IPS-NIHi7 (cell line): ENCODE measurements at regions not wholly inside any gene's neighbourhood (a gene's known extent, or its start where the extent isn't known, plus 50 kb on each side); places are given as distances from the start of the nearest gene placed in this dataset.
"Not testable (repeated sequence)": the region's sequence is repeated elsewhere in the genome, so short reads cannot be mapped to it uniquely, and the experiment has no call there.

Experiments used
- DNase-seq: peaks from one replicate; pipeline ENCODE4 v3.0.0; 2012; ENCODE audit warnings: mixed read lengths; ENCODE audit errors: extremely low spot score

DNA sequence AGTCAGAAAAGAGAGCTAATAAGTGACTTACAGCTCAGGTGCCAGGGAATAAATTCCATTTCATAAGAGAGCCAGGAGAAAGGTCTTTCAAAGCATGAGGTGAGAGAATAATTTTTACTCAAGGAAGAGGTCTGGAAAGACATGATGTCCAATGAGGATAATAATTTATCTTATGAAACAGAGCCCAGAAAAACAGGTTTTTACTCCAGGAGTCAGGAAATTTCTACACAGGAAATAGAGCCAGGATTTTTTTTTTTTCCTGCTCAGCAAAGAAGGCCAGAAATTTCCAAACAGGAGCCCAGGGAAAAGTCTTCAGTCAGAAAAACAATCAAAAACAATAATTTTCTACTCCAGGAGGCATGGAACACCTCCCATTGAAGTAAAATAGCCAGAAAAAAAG is 1185.7 kb upstream of the TSPY4 start:
- DNase-seq: no peak

DNA sequence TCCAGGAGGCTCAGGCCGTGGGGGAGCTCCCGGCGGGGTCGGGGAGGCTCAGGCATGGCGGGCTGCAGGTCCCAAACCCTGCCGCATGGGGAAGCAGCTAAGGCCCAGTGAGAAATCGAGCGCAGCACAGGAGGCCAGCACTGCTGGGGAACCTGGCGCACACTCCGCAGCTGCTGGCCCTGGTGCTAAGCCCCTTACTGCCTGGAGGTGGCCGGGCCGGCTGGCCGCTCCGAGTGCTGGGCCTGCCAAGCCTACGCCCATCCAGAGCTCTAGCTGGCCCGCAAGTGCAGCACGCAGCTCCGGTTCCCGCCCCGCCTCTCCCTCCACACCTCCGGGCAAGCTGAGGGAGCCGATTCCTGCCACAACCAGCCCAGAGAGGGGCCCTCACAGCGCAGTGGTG is 1208.7 kb upstream of the TSPY4 start:
- DNase-seq: no peak

DNA sequence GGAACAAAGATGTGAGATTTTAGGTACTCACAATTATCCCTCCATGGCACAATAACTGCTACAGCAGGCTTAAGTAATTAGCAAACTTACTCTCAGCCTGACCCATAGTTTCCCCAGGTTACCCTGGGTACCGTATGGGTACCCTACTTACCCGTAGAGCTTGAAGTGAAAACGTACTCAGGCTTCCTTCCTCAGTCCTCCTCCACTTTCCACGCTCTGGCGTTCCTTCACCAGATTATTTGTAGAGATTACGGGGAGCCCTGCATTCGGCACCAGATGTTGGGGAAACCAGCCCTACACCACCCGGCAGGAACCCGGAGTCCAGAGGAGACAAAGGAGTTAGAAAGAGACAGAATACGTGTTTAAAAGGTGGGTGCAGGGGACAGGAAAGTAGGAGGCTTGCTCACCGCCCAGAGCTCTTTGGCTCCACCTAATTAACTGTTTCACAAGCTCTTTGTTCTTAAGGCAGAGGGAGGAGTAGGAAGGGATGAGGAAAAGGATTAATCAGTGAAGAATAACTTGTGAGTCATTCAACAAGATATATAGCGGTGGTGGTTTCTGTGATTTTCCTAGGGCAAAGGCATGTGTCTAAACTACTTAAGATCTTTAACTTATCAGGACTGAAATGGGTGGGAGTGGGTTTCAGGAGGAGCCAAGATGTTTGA is 1211.2 kb upstream of the TSPY4 start:
- DNase-seq: no peak

DNA sequence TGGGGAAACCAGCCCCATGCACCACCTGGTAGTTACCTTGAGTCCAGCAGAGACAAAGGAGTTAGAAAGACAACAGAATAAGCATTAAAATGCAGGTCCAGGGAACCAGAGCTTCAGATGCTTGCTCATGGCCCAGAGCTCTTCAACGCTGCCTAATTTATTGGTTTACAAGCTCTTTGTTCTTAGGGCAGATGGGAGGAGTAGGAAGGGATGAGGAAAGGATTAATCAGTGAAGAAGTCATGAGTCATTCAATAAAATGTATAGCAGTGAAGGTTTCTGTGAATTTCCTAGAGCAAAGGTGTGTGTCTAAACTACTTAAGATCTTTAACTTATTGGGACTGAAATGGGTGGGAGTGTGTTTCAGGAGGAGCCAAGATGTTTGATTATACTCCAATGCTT is 1210.3 kb upstream of the AMELY start:
- no peak for DNase-seq

DNA sequence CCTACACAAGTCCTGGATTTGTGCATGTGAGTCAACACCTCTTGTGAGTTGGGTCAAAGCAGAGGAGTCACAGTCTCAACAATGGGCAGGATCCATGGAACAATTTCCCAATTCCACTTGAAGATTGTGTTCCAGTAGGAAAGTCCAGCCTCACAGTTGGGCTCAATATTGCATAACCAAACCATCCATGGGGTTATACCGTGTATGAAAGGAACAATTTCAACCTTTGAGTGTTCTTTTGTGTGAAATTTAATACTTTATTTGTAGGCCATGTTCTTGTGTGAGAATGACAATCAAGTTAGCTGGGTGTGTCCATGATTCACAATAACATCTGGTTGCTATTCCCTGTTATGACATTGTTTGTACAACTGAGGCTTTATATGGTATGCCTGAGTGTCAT is 1182.9 kb upstream of the AMELY start:
- no peak for DNase-seq

DNA sequence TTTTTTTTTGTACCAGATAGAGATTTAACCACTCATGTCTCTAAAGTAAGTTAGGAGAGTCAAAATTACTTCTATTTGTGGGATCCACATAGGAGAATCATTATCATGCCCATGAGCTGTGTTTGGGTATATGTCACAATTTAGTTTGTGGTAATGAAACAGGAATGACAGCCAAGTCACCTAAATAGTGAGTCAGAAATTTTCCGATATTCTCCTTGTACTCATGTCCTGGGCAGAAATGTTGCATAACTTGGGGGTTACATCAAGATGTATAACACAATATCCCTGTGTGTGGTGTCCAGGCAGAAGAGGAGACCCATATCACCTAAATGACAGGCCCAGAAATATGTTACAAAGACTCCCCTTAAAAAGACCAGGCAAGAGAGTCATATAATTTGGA is 1181.4 kb upstream of the AMELY start:
- no peak for DNase-seq

DNA sequence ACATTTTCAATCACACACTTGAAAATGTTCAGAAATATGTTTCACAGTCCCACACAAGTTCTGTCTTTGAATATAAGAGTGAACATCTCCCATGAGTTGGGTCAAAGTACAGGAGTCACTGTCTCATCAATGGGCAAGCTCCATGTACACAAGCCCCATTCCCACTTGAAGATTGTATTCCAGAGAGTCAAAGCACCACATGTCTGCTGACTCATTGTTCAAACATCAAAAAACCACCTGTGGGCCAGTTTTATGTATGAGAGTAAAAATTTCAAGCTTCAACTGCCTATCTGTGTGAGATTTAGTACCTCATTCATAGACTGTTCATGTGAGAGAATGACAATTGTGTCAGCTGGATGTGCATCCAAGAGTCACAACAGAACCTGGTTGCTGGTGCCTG is 1174.4 kb upstream of the AMELY start:
- no peak for DNase-seq

DNA sequence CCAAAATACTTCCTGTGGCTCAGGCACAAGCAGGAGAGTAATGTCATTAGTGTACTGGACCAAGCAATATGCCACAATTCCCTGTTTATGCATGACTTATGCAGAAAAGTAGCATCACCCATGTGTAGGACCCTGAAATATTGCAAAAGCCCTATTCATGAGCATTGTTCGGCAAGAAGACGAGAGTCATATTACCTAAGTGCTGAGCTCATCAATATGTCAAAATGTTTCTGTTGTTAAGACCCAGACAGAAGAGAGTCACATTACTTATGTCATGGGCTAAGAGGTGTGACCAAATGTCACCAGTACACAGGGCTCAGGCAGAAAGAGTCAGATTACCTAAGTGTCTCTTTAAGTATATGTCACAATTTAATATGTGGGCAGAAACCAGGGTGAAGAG is 1172.6 kb upstream of the AMELY start:
- no peak for DNase-seq

DNA sequence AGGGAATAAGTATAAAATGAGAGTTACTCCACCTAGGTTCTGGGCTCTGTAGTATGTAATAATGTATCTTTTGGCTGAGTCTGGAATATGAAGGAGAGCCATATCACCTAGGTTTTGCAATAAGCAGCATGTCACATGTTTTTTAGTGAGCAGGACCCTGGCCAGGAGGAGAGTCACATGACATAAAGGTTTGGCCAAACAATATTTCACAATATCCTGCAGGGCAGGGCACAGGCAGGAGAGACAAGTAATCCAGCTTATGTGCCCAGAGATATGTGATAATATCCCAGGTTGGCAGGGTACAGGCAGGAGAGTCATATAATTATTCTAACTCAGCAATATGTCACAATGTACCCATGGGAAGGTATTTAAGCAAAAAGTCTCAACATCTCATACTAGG is 1169.6 kb upstream of the AMELY start:
- DNase-seq: no peak

DNA sequence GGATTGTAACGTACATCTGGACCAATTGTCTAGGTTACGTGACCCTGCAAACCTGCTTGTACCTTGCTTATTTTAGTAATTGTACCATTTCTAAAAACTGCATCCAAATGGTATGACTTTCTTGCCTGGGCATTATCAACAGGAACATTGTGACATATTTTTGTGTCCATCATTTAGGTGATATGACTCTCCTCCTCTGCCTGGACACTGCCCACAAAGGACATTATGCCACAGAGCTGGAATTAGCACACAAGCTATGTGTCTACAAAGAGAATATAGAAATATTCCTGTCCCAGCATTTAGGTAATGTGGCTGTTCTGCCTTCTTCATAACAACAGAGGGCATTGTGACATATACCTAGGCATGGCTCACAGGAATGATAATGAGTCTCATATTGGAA is 1153.7 kb upstream of the AMELY start:
- no peak for DNase-seq

DNA sequence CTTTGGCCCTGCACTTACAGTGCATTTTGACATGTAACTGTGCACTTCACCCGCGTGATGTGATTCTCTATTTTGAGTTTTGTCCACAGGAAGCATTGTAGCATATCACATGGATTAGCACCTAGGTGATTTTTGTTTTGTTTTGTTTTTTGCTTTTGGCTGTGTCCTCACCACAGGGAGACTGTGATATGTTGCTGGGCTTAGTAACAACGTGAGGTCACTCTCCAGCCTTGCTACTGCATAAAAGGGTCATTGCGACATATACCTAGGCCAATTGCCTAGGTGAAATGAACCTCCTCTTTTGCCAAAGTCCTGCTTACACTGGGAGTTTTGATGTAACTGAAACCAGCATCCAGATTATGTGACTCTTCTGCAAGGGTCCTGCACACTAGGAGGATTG is 1152.9 kb upstream of the AMELY start:
- DNase-seq: no peak

DNA sequence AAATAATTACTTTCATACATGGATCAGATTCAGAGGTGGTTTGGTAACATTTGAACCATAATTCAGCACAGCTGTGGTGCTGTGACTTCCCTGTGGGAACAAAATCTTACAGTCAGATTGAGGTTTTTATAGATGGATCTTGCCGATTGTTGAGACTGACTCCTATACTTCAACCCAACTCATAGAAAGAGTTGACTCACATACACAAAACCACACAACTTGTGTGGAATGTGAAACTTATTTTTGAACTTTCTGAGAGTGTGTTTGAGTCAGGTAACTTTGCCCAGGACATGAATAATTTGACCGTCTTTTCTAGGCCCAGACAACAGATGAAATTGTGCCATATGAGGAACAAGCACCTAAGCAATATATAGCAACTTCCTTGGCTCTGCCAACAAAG is 1152.4 kb upstream of the AMELY start:
- DNase-seq: no peak

DNA sequence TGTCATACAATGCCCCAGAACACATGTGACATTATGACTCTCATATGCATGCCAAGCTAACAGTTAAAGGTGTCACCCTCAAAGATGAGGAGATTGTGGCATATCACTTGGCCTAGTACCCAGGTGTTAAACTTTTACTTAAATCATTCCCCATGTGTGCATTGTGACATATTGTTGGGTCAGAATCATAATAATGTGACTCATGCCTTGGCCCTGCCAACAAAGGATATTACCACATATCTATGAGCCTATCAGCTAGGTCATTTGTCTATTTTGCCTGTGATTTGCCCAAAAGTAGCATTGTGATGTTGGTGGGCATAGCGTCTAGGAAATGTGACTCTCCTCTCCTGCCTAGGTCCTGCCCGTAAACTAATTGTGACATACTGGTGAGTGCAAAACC is 1147.1 kb upstream of the AMELY start:
- DNase-seq: no peak

DNA sequence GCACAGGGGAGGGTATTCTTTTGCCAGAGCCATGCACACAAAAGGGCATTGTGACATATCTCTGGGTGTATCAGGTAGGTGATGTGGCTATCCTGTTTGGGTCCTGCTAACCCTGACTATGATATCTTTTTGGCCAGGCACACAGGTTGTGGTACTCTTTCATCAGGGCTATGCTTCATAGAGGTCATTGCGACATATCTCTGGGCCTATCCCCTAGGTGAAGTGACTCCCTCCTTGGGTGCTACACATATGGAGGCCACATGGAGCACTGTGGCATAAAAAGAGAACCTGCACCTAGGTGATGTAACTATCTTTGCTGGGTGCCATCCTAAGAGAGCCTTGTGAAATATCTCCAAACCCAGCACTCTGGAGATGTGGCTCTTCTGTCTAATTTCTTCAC is 1139.8 kb upstream of the AMELY start:
- no peak for DNase-seq

DNA sequence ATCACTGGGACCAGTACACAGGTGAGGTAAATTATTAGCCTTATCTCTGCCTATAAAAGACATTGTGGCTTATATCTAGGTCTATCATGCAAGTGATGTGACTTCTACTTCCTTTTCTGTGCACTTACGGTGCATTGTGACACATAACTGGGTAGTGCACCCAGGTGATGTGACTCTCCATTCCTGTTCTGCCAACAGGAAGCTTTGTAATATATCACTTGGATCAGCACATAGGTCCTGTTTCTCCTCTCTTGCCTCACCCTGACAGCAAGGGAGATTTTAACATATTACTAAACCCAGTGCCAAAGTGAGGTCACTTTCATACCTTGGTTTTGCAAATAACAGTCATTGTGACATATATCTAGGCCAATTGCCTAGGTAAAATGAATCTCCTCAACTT is 1129.7 kb upstream of the AMELY start:
- DNase-seq: no peak

DNA sequence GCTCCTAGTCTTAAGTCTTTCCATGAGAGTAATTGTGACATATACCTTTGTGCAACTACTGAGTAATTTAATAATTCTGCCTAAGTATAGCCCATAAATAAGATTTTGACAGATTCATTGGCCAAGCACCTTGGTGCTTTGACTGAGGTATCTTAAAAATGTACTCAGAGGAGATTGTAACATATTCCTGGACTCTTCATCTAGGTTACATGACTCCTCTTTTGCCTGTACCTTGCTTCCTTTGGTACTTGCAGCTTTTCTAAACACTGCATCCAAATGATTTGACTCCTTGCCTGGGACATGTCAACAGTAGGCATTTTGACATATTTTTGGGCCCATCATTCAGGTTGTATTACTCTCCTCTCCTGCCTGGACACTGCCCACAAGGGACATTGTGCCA is 1125.0 kb upstream of the AMELY start:
- DNase-seq: no peak

DNA sequence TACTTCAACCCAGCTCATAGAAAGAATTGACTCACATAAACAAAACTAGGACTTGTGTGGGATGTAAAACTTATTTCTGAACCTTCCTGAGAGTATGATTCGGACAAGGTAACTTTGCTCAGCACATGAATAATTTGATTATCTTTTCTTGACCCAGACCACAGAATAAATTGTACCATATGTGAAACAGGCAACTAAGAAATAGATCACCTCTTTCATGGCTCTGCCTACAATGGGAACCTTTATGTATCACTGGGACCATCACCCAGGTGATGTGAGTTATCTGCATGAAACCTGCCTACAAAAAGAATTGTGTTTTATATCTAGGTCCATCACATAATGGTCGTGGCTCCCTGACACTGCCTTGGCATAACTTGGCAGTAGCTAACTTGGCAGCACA is 1124.1 kb upstream of the AMELY start:
- DNase-seq: no peak

DNA sequence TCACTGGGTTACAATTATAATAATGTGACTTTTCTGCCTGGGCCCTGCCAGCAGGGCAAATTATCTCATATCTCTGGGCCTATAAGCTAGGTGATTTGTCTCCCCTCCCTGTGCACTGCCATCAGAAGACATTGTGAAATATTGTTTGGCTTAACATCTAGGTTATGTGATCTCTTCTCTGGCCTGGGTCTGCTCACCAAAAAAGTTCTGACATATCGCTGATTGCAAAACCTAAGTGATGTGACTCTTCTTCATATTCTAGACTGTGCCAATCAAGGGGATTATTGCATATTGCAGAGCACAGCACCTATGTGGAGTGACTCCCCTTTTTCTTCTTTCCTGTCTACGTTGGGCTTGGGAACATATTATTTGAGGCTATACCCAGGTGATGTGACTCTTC is 1123.1 kb upstream of the AMELY start:
- no peak for DNase-seq

DNA sequence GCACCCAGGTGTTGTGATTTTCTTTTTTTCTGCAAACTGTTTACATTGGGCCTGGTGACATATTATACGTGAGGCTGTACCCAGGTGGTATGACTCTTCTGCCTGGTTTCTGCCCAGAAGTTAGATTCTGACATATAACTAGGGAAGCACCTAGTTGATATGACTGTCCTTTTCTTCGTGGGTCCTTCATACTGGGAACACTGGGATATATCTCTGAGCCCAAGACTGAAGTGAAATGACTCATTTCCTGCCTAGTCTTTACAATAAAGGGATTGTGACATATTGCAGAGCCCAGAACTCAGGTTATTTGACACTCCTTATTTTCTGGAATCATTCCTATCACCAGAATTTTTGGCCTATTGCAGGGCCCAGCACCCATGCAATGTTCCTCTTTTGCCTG is 1121.6 kb upstream of the AMELY start:
- no peak for DNase-seq

DNA sequence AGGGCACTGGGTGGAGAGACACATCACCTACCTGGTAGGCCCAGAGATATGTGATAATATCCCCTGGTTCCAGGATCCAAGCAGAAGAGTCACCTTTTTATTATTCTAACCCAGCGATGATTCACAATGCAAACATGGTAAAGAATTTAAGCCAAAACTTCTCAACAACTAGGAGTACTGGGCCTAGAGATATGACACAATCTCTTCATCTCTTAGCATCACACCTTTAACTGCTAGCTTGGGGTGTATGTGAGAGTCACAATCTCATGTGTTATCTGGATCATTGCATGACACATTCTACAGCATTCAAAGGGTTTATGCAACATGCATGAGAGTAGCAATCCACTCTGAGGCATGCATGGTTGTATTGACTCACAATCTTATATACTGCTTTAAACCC is 1109.0 kb upstream of the AMELY start:
- DNase-seq: no peak

DNA sequence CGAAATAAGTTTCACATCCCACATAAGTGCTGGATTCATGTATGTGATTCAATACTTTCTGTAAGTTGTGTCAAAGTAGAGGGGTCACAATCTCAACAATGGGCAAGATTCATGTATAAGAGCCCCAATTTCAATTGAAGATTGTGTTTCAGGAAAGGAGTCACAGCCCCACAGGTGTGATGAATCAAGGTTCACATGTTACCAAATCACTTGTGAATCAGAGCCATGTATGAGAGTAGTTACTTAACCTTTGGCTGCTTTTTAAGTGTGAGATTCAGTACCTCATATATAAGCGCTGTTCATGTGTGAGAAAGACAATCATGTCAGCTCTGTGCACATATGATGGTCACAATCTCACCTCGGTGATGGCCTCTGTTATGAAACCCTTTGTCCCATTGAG is 1100.0 kb upstream of the AMELY start:
- no peak for DNase-seq

DNA sequence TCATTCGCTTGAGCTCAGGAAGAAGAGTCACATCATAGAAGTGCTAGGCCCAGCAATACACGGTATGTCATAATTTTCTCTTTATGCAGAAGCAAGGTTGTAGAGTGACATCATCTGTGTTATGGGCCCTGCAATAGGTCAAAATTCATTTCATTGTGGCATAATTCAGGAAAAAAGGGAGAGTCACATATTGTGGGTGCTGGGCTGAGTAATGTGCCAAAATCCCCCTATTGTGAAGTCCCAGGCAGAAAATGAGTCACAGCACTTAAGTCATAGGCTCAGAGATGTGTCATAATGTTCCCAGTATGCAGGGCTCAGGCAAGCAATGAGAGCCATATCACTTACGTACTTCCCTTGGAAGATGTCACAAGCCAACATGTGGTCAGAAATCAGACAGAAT is 1092.6 kb upstream of the AMELY start:
- no peak for DNase-seq

DNA sequence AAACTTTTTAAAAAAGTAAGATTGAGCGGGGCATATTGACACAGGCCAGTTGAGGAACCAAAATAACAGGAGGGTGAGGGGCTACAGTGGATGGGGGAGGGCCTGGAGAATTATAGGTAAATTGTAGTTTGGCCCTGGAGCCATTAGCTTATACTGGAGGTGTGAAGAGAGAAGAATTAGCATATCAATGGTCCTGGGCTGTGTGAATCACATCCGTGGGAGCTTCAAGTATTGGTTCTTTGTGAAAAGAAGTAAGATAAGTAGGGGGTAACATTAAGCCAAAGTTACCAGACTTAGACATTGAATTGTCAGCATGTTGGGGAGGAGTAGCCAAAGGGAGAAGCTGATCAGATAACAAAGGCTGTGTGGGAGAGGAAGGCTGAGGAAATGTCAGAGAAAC is 1085.2 kb upstream of the AMELY start:
- no peak for DNase-seq

DNA sequence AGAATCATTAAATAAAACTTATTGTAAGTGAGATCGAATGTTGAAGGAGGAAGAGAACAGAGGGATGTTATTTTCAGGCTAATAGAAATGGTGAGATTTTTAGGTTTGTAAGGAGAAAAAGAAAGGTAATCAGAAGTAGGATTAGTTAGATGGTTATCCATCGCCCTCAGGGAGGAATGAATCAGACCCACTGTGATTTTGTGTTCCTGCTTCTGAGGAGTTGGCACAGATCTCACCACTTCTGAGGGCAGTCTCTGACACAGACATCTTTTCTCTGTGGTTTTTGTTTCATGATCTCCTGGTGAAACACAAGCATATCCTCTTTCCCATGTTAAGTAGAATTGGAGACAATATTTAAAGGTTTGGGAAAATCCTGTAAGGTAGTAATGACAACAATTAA is 1083.2 kb upstream of the AMELY start:
- DNase-seq: not testable (repeated sequence)

DNA sequence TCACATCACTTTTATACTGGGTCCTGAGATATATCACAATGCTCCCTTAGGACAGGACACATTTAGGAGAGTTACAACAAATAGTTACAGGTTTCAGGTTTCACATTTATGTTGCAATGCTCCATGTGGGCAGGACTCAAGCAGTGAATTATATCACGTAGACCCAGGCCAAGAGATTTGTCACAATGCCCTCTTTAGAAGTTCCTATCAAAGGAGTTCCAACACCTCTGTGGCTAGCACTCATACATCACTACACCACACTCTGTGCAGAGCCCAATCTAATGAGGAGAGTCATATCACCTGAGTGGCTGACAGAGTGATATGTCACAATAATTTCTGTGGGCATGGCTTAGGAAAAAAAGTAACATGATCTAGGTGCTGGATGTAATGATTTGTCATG is 1068.2 kb upstream of the AMELY start:
- no peak for DNase-seq
